ENCODE measurements at regions not wholly inside any gene's neighbourhood (a gene's known extent, or its start where the extent isn't known, plus 50 kb on each side); places are given as distances from the start of the nearest gene placed in this dataset.

DNA sequence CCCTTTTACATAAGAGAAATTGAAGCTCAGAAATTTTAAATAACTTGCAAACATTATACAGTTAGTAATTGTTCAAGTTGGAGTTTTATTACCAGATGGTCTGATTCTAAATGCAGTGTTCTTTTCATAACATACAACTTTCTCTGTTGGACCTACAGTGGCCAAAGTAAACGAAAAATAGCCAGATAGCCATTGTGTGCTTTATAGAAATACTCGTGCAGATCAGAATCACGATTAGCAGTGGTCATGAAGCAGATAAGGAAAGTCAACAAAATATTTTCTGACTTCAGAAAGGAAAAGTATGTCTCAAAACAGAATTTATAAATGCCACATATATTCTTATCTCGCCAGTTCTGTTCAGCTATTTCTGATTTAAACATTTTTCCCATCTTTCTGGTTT lies 436.9 kb downstream of the CNTN6 start:
- no peaks in the 10 kb centered on the region for H3K4me1 ChIP-seq (replicated peaks)
- no peaks in the 10 kb centered on the region for H3K27me3 ChIP-seq (replicated peaks; ENCODE audit: insufficient read depth)
- DNase-seq (ENCODE audit: low spot score), result no peak
- TF ChIP-seq POLR2A (IDR thresholded peaks at IDR 0.05) (no peak), POLR2AphosphoS5 (IDR thresholded peaks at IDR 0.05) (no peak)
- TF ChIP-seq, protein P1, sequence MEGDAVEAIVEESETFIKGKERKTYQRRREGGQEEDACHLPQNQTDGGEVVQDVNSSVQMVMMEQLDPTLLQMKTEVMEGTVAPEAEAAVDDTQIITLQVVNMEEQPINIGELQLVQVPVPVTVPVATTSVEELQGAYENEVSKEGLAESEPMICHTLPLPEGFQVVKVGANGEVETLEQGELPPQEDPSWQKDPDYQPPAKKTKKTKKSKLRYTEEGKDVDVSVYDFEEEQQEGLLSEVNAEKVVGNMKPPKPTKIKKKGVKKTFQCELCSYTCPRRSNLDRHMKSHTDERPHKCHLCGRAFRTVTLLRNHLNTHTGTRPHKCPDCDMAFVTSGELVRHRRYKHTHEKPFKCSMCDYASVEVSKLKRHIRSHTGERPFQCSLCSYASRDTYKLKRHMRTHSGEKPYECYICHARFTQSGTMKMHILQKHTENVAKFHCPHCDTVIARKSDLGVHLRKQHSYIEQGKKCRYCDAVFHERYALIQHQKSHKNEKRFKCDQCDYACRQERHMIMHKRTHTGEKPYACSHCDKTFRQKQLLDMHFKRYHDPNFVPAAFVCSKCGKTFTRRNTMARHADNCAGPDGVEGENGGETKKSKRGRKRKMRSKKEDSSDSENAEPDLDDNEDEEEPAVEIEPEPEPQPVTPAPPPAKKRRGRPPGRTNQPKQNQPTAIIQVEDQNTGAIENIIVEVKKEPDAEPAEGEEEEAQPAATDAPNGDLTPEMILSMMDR (IDR thresholded peaks at IDR 0.05), result no peak
- H3K27ac ChIP-seq, result no peak overlapping the region
- no peaks in the 10 kb centered on the region for H3K9me3 ChIP-seq
- intact Hi-C loops (cut with DNase I), result no loop called here
- H3K36me3 ChIP-seq, result no peaks in the 10 kb centered on the region
- no peak overlapping the region for H3K4me3 ChIP-seq
- 28% methylated on average over 4 of the region's 4 CpGs for WGBS

DNA sequence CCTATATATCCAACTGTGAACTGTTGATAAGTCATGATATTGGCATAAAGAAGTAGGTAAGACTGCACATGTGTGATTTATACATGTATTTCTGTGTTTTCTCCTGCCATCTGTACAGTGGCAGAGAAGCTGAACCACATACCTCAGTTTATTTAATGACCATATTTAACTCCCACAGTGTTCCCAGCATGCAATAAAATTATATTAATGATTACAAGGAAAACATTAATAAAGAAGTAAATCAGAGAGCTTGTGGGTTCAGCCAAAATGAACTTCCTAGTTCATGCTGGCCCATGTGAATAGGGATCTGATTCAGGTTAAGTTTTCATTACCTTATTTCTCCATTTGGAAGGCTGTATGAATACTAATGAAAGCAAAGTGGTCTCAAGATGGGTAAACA lies 439.2 kb downstream of the CNTN6 start:
- H3K4me1 ChIP-seq (replicated peaks), result no peaks in the 10 kb centered on the region
- no peak for DNase-seq (ENCODE audit: low spot score)
- H3K27me3 ChIP-seq (replicated peaks; ENCODE audit: insufficient read depth), result no peaks in the 10 kb centered on the region
- H3K4me3 ChIP-seq, result no peak overlapping the region
- H3K9me3 ChIP-seq, result no peaks in the 10 kb centered on the region
- TF ChIP-seq POLR2AphosphoS5 (IDR thresholded peaks at IDR 0.05) (no peak), POLR2A (IDR thresholded peaks at IDR 0.05) (no peak)
- TF ChIP-seq, protein P1 (IDR thresholded peaks at IDR 0.05), result no peak
- no peak overlapping the region for H3K27ac ChIP-seq
- intact Hi-C loops (cut with DNase I), result no loop called here
- H3K36me3 ChIP-seq, result no peaks in the 10 kb centered on the region

DNA sequence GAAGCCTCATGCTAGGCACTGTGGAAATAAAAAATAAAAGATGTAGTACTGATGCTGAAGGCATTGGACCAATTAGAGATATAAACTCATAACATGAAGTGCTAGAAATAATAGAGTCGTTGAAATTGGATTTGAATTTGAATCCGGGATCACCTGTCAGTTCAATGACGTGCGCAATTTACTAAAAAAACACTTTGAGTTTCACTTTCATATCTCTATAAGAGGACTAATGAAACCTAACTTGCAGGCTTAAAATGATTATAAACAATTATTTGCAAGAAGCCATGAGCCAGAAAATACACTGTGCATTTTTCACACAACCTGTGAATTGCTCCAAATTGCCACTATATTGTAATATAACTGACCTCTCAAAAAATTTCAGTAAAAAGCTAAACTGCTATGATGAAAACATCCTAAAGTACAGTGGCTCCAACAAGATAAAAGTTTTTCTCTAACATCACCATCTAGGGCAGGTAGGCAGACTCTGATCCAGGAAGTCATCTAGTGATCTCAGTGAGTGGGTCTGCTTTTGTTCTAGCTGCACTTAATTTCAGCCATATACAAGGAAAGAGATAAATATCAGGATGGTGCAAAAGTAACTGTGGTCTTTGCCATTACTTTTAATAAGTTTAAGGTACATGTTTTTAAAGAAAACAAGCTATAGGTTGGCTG lies 440.2 kb downstream of the CNTN6 start:
- Histone ChIP-seq H3K27me3 (replicated peaks; ENCODE audit: insufficient read depth) (no peaks in the 10 kb centered on the region), H3K9me3 (no peaks in the 10 kb centered on the region), H3K36me3 (no peaks in the 10 kb centered on the region), H3K4me1 (replicated peaks) (no peaks in the 10 kb centered on the region), H3K4me3 (no peak overlapping the region), H3K27ac (no peak overlapping the region)
- DNase-seq (ENCODE audit: low spot score), result no peak
- WGBS, result 95% methylated on average over 4 of the region's 4 CpGs
- TF ChIP-seq POLR2AphosphoS5 (IDR thresholded peaks at IDR 0.05), result no peak
- TF ChIP-seq POLR2A (IDR thresholded peaks at IDR 0.05), result no peak
- TF ChIP-seq, protein P1 (IDR thresholded peaks at IDR 0.05), result no peak
- intact Hi-C loops (cut with DNase I), result no loop called here

GRCh38 chr3:1533763-1534162 lies 440.9 kb downstream of the CNTN6 start:
- no peaks in the 10 kb centered on the region for H3K36me3 ChIP-seq
- no peak overlapping the region for H3K27ac ChIP-seq
- WGBS, result 64% methylated on average over 2 of the region's 2 CpGs
- intact Hi-C loops (cut with DNase I), result no loop called here
- H3K4me1 ChIP-seq (replicated peaks), result no peaks in the 10 kb centered on the region
- H3K27me3 ChIP-seq (replicated peaks; ENCODE audit: insufficient read depth), result no peaks in the 10 kb centered on the region
- no peak overlapping the region for H3K4me3 ChIP-seq
- TF ChIP-seq POLR2A (IDR thresholded peaks at IDR 0.05) (no peak), POLR2AphosphoS5 (IDR thresholded peaks at IDR 0.05) (no peak)
- TF ChIP-seq, protein P1 (IDR thresholded peaks at IDR 0.05), result no peak
- no peaks in the 10 kb centered on the region for H3K9me3 ChIP-seq
- no peak for DNase-seq (ENCODE audit: low spot score)

- Histone ChIP-seq H3K9me3 (no peaks in the 10 kb centered on the region), H3K4me3 (no peak overlapping the region), H3K36me3 (no peaks in the 10 kb centered on the region), H3K27me3 (replicated peaks; ENCODE audit: insufficient read depth) (no peaks in the 10 kb centered on the region), H3K27ac (no peak overlapping the region), H3K4me1 (replicated peaks) (no peaks in the 10 kb centered on the region)
- DNase-seq (ENCODE audit: low spot score), result no peak
- TF ChIP-seq POLR2AphosphoS5 (IDR thresholded peaks at IDR 0.05) (no peak), POLR2A (IDR thresholded peaks at IDR 0.05) (no peak)
- TF ChIP-seq, protein P1 (IDR thresholded peaks at IDR 0.05), result no peak
- 86% methylated on average over 3 of the region's 3 CpGs for WGBS
- intact Hi-C loops (cut with DNase I), result no loop called here
Observed at GRCh38 chr3:1534252-1534651, 441.4 kb downstream of the CNTN6 start.
